Anterior cingulate cortex (tissue), 58 donors: ENCODE measurements at regions not wholly inside any gene's neighbourhood (a gene's known extent, or its start where the extent isn't known, plus 50 kb on each side); places are given as distances from the start of the nearest gene placed in this dataset.
"Not testable (repeated sequence)": the region's sequence is repeated elsewhere in the genome, so short reads cannot be mapped to it uniquely, and the experiment has no call there.

Experiments
- DNase-seq, 58 donors: peaks; one replicate each; lab custom pipeline; 2025; lab: John Stamatoyannopoulos, UW

GRCh38 chr14:22180045-22180444 lies 409.0 kb downstream of the DAD1 start:
- DNase-seq = no peak

GRCh38 chr14:22179190-22179589 lies 409.8 kb downstream of the DAD1 start:
- DNase-seq = no peak

GRCh38 chr14:22178333-22178839 lies 410.6 kb downstream of the DAD1 start:
- DNase-seq = peak in 1 of 58 donors; percentile 1

- DNase-seq = no peak
These were observed 411.2 kb downstream of the DAD1 start for GRCh38 chr14:22177870-22178269.

GRCh38 chr14:22176957-22177356 lies 412.1 kb downstream of the DAD1 start:
- no peak for DNase-seq

GRCh38 chr14:22175278-22175558 lies 413.8 kb downstream of the DAD1 start:
- DNase-seq = not testable (repeated sequence)

GRCh38 chr14:22174412-22175277 lies 414.4 kb downstream of the DAD1 start:
- DNase-seq = no peak

- DNase-seq = no peak
These were observed 420.7 kb downstream of the DAD1 start for GRCh38 chr14:22168092-22168955.

- DNase-seq = no peak
These were observed 424.4 kb downstream of the DAD1 start for GRCh38 chr14:22164616-22165015.

GRCh38 chr14:22163051-22163450 lies 426.0 kb downstream of the DAD1 start:
- no peak for DNase-seq

- DNase-seq = no peak
These were observed 429.1 kb downstream of the DAD1 start for GRCh38 chr14:22159957-22160356.

GRCh38 chr14:22159099-22159498 lies 429.9 kb downstream of the DAD1 start:
- no peak for DNase-seq

- no peak for DNase-seq
These were observed 430.5 kb downstream of the DAD1 start for GRCh38 chr14:22158560-22158959.

GRCh38 chr14:22155571-22155970 lies 433.5 kb downstream of the DAD1 start:
- no peak for DNase-seq

GRCh38 chr14:22152903-22153302 lies 436.1 kb downstream of the DAD1 start:
- DNase-seq = no peak

- no peak for DNase-seq
These were observed 436.7 kb downstream of the DAD1 start for GRCh38 chr14:22152161-22152870.

- DNase-seq = no peak
These were observed 437.9 kb downstream of the DAD1 start for GRCh38 chr14:22151121-22151520.

GRCh38 chr14:22149058-22149457 lies 440.0 kb downstream of the DAD1 start:
- DNase-seq = no peak

GRCh38 chr14:22147716-22148115 lies 441.3 kb downstream of the DAD1 start:
- DNase-seq = no peak

- DNase-seq = no peak
These were observed 445.7 kb downstream of the DAD1 start for GRCh38 chr14:22143363-22143762.

- no peak for DNase-seq
These were observed 448.4 kb downstream of the DAD1 start for GRCh38 chr14:22140633-22141032.
